Natural killer cell (primary cell): ENCODE measurements at regions not wholly inside any gene's neighbourhood (a gene's known extent, or its start where the extent isn't known, plus 50 kb on each side); places are given as distances from the start of the nearest gene placed in this dataset.

Source experiments
- ATAC-seq, 3 donors: fragments of 150-1000 bp in 2 of 3; fragments of 200-7000 bp in 1 of 3; cut with Tn5 transposase; 1 replicate in 1 of 3; 2 replicates in 2 of 3; pipeline ENCODE4 v1.10.0; 2021; ENCODE audit warnings: mild to moderate bottlenecking in 2 of 3, moderate library complexity in 2 of 3
- DNase-seq, 2 donors: peaks; one replicate each; pipeline versions ENCODE4 v3.0.0 to v3.0.0-alpha.2; 2013 to 2021; ENCODE audit warnings: mixed read lengths in 1 of 2
- H3K27ac ChIP-seq: one replicate; pipeline ENCODE4 v1.5.1; 2013; ENCODE audit warnings: mild to moderate bottlenecking, low read length
- H3K27me3 ChIP-seq: one replicate; pipeline ENCODE4 v1.6.1; 2013; ENCODE audit warnings: low read length; ENCODE audit not compliant: control insufficient read depth, insufficient read depth
- H3K36me3 ChIP-seq: one replicate; pipeline ENCODE4 v1.6.1; 2013; ENCODE audit warnings: low read length; ENCODE audit not compliant: control insufficient read depth, insufficient read depth
- H3K4me1 ChIP-seq: one replicate; pipeline ENCODE4 v1.6.1; 2013; ENCODE audit warnings: low read length; ENCODE audit not compliant: control insufficient read depth, insufficient read depth
- H3K4me3 ChIP-seq: one replicate; pipeline ENCODE4 v1.5.1; 2013; ENCODE audit warnings: low read length
- H3K9me3 ChIP-seq: one replicate; pipeline ENCODE4 v1.6.1; 2013; ENCODE audit warnings: low read length; ENCODE audit not compliant: control insufficient read depth, insufficient read depth
- H3K27ac Mint-ChIP-seq, 2 donors: one replicate each; pipeline ENCODE4 v1.8.0; 2022; ENCODE audit warnings: mild to moderate bottlenecking in 2 of 2, mixed read lengths in 2 of 2, moderate library complexity in 1 of 2
- H3K27me3 Mint-ChIP-seq, 2 donors: one replicate each; pipeline ENCODE4 v1.8.0; 2022; ENCODE audit warnings: low read depth in 2 of 2, mixed read lengths in 2 of 2
- H3K36me3 Mint-ChIP-seq: one replicate; pipeline ENCODE4 v1.8.0; 2022; ENCODE audit warnings: mixed read lengths
- H3K4me1 Mint-ChIP-seq, 2 donors: one replicate each; pipeline ENCODE4 v1.8.0; 2022; ENCODE audit warnings: mixed read lengths in 2 of 2
- H3K4me3 Mint-ChIP-seq: one replicate; pipeline ENCODE4 v1.8.0; 2022; ENCODE audit warnings: mild to moderate bottlenecking, moderate library complexity, mixed read lengths
- H3K9me3 Mint-ChIP-seq, 2 donors: one replicate each; pipeline ENCODE4 v1.8.0; 2022; ENCODE audit warnings: mixed read lengths in 2 of 2
- CTCF ChIP-seq: fragments of 200-600 bp; IDR thresholded peaks from one replicate; pipeline ENCODE4 v1.8.0; 2022; ENCODE audit warnings: antibody characterized with exemption
- WGBS: methylation state at CpG from one replicate; pipeline ENCODE4 v1.1.7; 2013; ENCODE audit warnings: missing lambda C conversion rate; ENCODE audit not compliant: insufficient coverage; 5-methylcytosine and 5-hydroxymethylcytosine counted together
- intact Hi-C: fragments of 100-400 bp; cut with micrococcal nuclease; formaldehyde crosslinking; loops from one replicate; pipeline ENCODE4 v1.14.2; 2022

- no peaks in the 10 kb centered on the region for H3K4me1 Mint-ChIP-seq
- WGBS: no CpG with 5 or more reads among the region's 1 CpG
- peaks cover 0 to 2% of the 10 kb centered on the region in 2 donors for H3K9me3 Mint-ChIP-seq
Observed at GRCh38 chr4:52472444-52472843, 186.7 kb downstream of the USP46 start.

DNA sequence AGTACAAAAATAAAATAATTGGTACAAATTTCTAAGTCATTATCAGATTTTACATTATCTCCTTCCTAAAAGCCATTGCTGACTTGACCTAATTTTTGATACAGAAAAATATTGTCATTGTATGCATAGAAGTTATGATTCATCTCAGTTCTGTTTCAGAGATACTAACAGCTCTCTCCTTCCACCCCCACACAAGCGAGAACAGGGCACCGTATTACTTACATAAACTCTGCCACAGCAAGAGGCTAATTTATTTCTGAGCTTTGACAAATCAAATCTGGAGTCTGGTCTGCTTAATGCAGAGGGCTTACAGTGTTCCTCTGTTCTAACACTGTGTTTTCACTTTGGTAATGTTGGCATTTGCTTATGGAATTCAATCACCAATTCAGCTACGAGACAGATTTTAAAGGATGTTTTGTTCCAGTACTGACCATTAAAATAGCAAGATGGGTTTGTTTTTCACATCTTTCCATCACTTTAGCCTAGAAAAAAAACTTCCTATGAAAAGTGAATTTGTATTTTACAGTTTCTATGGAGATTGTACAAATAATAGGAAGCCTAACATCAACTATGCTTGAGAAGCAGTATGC is 181.8 kb downstream of the USP46 start:
- H3K4me3 ChIP-seq: no peak overlapping the region
- DNase-seq (no peak), ATAC-seq (no peak)
- no peaks in the 10 kb centered on the region for H3K27me3 ChIP-seq
- no peak overlapping the region for H3K27ac ChIP-seq
- Mint-ChIP-seq H3K27ac (no peak overlapping the region), H3K4me3 (no peak overlapping the region), H3K27me3 (no peaks in the 10 kb centered on the region), H3K4me1 (no peaks in the 10 kb centered on the region), H3K9me3 (peaks cover 2 to 4% of the 10 kb centered on the region in 2 donors), H3K36me3 (no peaks in the 10 kb centered on the region)
- no peaks in the 10 kb centered on the region for H3K36me3 ChIP-seq
- WGBS: 97% methylated on average over 3 of the region's 3 CpGs
- H3K4me1 ChIP-seq: no peaks in the 10 kb centered on the region
- TF ChIP-seq CTCF: no peak
- no peaks in the 10 kb centered on the region for H3K9me3 ChIP-seq
- intact Hi-C loops: no loop called here

More at GRCh38 chr4:52472444-52472843, 186.7 kb downstream of the USP46 start:
- no peak overlapping the region for H3K4me3 ChIP-seq
- H3K27me3 Mint-ChIP-seq: no peaks in the 10 kb centered on the region
- no peaks in the 10 kb centered on the region for H3K9me3 ChIP-seq
- ATAC-seq (no peak), DNase-seq (no peak)
- H3K36me3 Mint-ChIP-seq: no peaks in the 10 kb centered on the region
- H3K4me3 Mint-ChIP-seq: no peak overlapping the region
- H3K36me3 ChIP-seq: no peaks in the 10 kb centered on the region
- H3K27me3 ChIP-seq: no peaks in the 10 kb centered on the region
- no peak overlapping the region for H3K27ac ChIP-seq
- intact Hi-C loops: no loop called here
- no peak overlapping the region for H3K27ac Mint-ChIP-seq
- no peaks in the 10 kb centered on the region for H3K4me1 ChIP-seq
- TF ChIP-seq CTCF: no peak

- Mint-ChIP-seq H3K9me3 (peaks cover 5 to 8% of the 10 kb centered on the region in 2 donors), H3K4me1 (no peaks in the 10 kb centered on the region), H3K36me3 (no peaks in the 10 kb centered on the region), H3K4me3 (no peak overlapping the region), H3K27ac (no peak overlapping the region), H3K27me3 (no peaks in the 10 kb centered on the region)
- Histone ChIP-seq H3K4me3 (no peak overlapping the region), H3K27me3 (no peaks in the 10 kb centered on the region), H3K36me3 (no peaks in the 10 kb centered on the region), H3K27ac (no peak overlapping the region), H3K4me1 (no peaks in the 10 kb centered on the region), H3K9me3 (peaks cover 4% of the 10 kb centered on the region)
- TF ChIP-seq CTCF: no peak
- intact Hi-C loops: no loop called here
- ATAC-seq (no peak), DNase-seq (no peak)
- 27% methylated on average over 1 of the region's 2 CpGs for WGBS
Observed at GRCh38 chr4:52483186-52483890, 175.8 kb downstream of the USP46 start.
